ENCODE measurements at regions not wholly inside any gene's neighbourhood (a gene's known extent, or its start where the extent isn't known, plus 50 kb on each side); places are given as distances from the start of the nearest gene placed in this dataset.

GRCh38 chr2:129580001-129580400 is 399.5 kb upstream of the RAB6C start:
- no peak for DNase-seq (ENCODE audit: low read depth in 4 of 4, low spot score in 3 of 4)

- no peak for DNase-seq (ENCODE audit: low read depth in 4 of 4, low spot score in 3 of 4)
These were observed 393.7 kb upstream of the RAB6C start for GRCh38 chr2:129585760-129586159.

GRCh38 chr2:129587426-129588064 is 391.9 kb upstream of the RAB6C start:
- DNase-seq (ENCODE audit: low read depth in 4 of 4, low spot score in 3 of 4): no peak

GRCh38 chr2:129604560-129604959 is 374.9 kb upstream of the RAB6C start:
- DNase-seq (ENCODE audit: low read depth in 4 of 4, low spot score in 3 of 4): no peak

DNA sequence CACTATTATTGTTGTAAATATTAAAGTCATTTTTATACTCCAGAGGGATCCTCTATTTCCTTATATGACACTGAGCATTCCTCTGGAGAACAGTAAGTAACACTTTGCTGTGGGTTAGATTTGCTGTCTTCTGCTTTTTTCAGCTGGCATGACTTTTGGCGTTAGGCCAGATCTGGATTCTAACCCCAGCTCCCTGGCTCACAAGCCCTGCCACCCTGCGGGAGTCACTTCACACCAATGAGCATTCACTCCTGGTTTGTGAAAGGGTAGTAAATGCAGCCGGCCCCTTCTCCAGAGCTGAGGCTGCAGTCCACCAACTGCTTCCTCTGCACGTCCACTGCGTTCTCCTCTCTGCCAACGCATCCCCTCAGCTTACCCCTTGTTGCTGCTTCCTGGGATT is 373.8 kb upstream of the RAB6C start:
- no peak for DNase-seq (ENCODE audit: low read depth in 4 of 4, low spot score in 3 of 4)

DNA sequence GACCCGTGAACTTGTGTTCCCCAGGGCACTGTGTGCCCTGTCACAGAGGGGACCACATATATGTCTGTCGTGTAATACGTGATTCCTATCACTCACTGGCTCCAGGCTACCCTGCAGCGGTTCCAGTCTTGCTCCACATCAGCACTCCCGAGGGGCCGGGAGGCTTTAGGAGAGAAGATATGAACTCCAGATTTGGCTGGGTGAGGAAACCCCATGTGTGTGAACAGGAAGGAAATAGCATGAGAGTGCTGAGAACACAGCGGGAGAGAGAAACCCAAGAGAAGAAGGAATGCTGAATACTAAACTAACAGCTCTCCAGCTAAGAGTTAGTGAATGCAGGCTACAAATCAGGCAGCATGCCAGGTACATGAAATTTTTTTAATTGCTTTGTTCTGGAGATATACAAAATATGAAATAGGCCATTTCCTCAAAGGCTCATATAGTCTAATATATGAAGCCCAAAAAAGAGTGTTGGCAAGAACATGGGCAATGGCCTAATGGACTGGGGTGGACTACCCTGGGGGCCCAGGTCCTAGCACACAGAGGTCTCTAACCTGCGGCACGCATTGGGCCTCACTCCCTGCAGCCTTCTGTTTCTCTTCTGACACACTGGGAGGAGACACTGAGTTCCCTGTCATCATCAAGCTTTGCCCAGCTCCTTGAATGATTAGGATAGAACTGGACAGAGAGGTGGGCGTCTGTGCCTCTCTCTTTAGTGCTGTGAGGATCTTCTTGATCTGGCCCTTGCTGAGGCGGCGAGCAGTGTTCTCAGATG is 372.8 kb upstream of the RAB6C start:
- no peak for DNase-seq (ENCODE audit: low read depth in 4 of 4, low spot score in 3 of 4)

GRCh38 chr2:129609224-129609623 is 370.2 kb upstream of the RAB6C start:
- DNase-seq (ENCODE audit: low read depth in 4 of 4, low spot score in 3 of 4): no peak

DNA sequence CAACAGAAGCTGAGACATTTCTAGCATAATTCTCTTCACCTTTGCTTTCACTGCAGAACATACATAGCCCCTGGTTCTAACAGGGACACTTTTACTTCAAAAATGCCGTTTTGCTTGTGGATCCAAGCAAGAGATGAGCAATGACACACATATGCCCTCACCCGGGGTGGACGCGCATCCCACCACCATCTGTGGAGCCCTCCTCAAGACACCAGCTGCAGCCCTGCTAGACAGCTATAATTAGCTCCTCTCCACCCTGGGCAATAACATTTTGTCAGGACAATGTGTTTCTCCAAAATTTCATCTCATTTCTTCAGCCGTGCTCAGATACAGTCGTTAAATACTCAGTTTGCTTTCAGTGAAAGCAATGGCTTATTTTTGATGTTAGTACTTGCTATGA is 368.7 kb upstream of the RAB6C start:
- DNase-seq (ENCODE audit: low read depth in 4 of 4, low spot score in 3 of 4): no peak

DNA sequence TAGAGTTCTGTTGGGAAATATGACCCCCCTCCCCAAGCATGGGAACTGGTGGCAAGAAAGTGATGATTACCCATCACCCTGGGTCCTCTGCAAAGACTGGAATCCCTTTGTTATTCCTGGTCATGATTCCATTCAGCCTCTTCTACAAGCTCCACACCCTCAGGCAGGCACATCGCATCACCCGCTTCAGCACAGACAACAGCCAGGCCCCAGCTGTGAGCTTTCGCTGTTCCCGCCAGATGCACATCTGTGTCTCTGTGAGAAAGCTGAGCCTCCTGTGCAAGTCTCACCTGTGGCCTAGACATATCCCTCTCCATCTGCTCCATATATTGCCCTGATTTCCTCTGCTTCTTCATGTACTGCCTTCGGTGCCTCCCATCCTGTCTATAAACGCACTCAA is 368.0 kb upstream of the RAB6C start:
- DNase-seq (ENCODE audit: low read depth in 4 of 4, low spot score in 3 of 4): no peak

DNA sequence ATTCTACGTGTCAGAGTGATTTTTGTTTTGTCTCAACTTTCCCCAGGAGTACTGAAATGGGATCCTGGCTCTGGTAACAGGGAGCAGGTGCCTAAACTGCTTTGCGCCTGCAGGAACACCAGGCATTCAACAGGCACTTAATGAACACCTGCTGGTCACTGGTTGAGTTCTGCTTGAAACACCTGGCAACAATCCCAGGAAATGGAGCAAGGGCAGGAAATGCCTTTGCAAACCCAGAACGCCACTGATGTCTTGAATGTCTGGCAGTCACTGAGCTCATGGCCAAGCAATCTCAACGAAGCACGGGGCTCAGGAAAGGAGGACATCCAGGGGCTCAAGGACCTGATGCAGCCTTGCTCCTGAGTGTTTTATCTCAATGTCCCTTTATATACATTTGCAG is 360.0 kb upstream of the RAB6C start:
- peak in 2 of 4 donors; percentile 8 to 30 for DNase-seq (ENCODE audit: low read depth in 4 of 4, low spot score in 3 of 4)

DNA sequence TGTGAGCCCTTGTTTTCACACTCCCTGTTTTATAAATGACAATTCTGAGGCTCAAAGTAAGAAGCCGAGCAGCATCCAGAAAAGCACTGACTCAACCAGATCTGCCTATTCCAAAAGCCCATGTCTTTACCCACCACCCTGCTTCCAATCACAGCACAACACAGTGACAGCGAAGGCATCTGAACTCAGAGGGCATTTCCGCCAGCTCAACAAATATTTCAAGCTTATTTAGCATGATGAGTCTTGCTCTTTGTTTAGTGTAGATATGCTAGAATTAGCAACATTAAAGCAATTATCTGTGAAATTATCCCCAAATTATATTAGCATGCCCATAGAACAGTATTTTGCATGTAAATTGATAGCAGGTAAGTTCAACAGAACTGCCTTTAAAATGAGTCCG is 359.1 kb upstream of the RAB6C start:
- no peak for DNase-seq (ENCODE audit: low read depth in 4 of 4, low spot score in 3 of 4)

DNA sequence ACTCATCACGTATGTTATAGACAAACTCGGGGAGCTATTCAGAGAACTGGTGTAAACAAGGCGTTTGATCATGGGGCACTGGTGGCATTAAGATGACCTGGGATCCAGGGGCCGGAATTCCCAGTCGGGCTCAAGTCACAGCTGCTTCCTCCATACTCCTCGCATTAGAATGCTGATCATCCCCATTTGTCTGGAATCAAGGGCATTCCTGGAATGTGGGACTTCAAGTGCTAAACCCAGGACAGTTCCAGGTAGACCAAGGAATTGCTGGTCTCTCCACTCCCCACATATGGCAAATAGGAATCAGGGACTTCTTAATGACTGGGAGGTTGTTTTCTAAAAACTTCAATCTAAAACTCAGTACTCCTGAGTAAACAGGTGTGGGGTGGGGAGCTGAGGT is 355.7 kb upstream of the RAB6C start:
- no peak for DNase-seq (ENCODE audit: low read depth in 4 of 4, low spot score in 3 of 4)

- no peak for DNase-seq (ENCODE audit: low read depth in 4 of 4, low spot score in 3 of 4)
These were observed 352.0 kb upstream of the RAB6C start for GRCh38 chr2:129627437-129627836.

DNA sequence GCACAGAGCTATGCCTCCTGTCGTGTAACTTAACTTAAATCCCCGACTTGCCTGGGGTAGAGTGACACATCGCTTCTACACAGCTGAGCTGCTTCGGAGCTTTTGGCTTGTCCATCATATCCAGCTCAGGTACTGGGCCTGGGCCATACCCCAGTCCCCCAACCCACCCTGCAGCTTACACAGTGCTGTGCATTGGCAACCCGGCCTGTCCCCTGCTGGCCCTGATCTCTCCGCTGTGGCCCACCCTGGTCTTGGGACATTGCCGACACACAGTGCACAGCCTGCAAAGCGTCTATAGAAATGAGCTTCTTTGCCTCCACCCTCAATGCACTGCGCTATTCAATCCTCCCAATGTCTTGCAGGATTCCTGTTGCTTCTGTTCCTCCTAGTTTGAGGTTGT is 342.8 kb upstream of the RAB6C start:
- no peak for DNase-seq (ENCODE audit: low read depth in 4 of 4, low spot score in 3 of 4)

DNA sequence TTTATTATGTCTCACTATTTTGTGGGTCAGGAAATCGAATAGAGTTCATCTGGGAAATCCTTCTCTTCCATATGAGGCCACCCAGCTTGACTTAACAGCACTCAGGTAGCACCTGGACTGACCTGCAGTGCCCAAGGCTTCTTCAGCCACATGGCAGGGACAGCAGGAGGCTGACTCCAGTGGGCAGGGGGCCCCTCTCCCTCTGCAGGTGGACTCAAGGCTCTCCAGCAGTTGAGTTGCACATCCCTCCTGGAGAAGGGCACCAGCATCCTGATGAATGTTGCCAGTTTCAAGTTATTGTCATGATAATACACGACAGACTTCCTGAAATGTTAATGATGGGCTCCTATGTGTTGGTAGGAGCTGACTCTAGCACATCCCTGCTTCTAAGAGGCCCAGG is 338.1 kb upstream of the RAB6C start:
- no peak for DNase-seq (ENCODE audit: low read depth in 4 of 4, low spot score in 3 of 4)

GRCh38 chr2:129642526-129643043 is 336.9 kb upstream of the RAB6C start:
- no peak for DNase-seq (ENCODE audit: low read depth in 4 of 4, low spot score in 3 of 4)

GRCh38 chr2:129645335-129645734 is 334.1 kb upstream of the RAB6C start:
- DNase-seq (ENCODE audit: low read depth in 4 of 4, low spot score in 3 of 4): no peak

GRCh38 chr2:129646107-129646506 is 333.4 kb upstream of the RAB6C start:
- DNase-seq (ENCODE audit: low read depth in 4 of 4, low spot score in 3 of 4): no peak

DNA sequence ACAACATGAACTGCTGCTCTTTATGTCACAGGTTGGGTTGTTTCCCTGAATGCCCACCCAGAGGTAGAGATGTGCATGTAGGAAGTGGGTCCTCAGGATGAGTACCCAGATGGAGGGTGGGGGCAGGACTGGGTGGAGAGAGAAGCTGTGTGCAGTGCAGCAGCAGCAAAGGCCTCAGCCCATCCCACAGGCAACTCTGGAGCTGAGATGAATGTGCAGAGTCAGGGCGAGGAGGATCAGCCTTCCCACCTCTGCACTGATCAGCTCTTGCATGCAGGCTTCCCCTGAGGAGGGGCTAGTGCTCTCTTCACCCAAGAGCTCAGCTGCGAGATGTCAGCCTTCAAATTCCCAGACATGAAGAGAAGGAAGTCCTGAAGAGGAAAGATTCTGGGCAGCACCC is 326.2 kb upstream of the RAB6C start:
- no peak for DNase-seq (ENCODE audit: low read depth in 4 of 4, low spot score in 3 of 4)

- DNase-seq (ENCODE audit: low read depth in 4 of 4, low spot score in 3 of 4): no peak
These were observed 325.1 kb upstream of the RAB6C start for GRCh38 chr2:129654331-129654730.

GRCh38 chr2:129656081-129656598 is 323.3 kb upstream of the RAB6C start:
- peak in 1 of 4 donors; percentile 14 for DNase-seq (ENCODE audit: low read depth in 4 of 4, low spot score in 3 of 4)

DNA sequence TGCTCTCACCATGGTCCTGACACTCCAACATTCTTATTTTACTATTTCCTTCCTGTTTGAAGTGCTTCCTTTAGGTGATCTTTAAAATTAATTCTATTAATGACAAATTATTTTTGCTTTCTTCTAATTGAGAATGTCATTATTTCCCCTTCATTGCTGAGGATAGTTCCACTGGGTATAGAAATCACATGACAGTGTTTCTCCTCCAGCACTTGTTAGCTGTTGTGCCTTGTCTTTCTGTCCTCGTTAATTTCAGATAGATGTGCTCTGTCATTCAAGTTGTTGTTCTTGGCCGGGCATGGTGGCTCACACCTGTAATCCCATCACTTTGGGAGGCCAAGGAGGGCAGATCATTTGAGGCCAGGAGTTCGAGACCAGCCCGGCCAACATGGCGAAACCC is 321.0 kb upstream of the RAB6C start:
- no peak for DNase-seq (ENCODE audit: low read depth in 4 of 4, low spot score in 3 of 4)
